GM19372 (cell line): ENCODE measurements at regions not wholly inside any gene's neighbourhood (a gene's known extent, or its start where the extent isn't known, plus 50 kb on each side); places are given as distances from the start of the nearest gene placed in this dataset.
A peak's percentile ranks its signal among the peaks of the same experiment; 100 is the strongest.

Source experiments
- ATAC-seq: cut with Tn5 transposase; IDR thresholded peaks from one replicate; pipeline ENCODE4 v1.9.1; 2021; ENCODE audit warnings: mild to moderate bottlenecking, low read depth, moderate library complexity; ENCODE audit not compliant: unreplicated experiment

- peak; percentile 87 for ATAC-seq
Measured at GRCh38 chr4:24419181-24420034, 164.9 kb downstream of the DHX15 start.

GRCh38 chr4:24417206-24417605 is 167.1 kb downstream of the DHX15 start:
- no peak for ATAC-seq

- no peak for ATAC-seq
Measured at GRCh38 chr4:24416293-24416692, 168.1 kb downstream of the DHX15 start.

GRCh38 chr4:24413311-24413784 is 171.0 kb downstream of the DHX15 start:
- ATAC-seq = no peak

- no peak for ATAC-seq
Measured at GRCh38 chr4:24411806-24412205, 172.5 kb downstream of the DHX15 start.

GRCh38 chr4:24411299-24411698 is 173.1 kb downstream of the DHX15 start:
- no peak for ATAC-seq

GRCh38 chr4:24408640-24409039 is 175.7 kb downstream of the DHX15 start:
- no peak for ATAC-seq

GRCh38 chr4:24405926-24406325 is 178.4 kb downstream of the DHX15 start:
- no peak for ATAC-seq

- ATAC-seq = no peak
Measured at GRCh38 chr4:24405341-24405740, 179.0 kb downstream of the DHX15 start.

GRCh38 chr4:24404281-24404680 is 180.1 kb downstream of the DHX15 start:
- ATAC-seq = no peak

- ATAC-seq = no peak
Measured at GRCh38 chr4:24403265-24403664, 181.1 kb downstream of the DHX15 start.

GRCh38 chr4:24400537-24400936 is 183.8 kb downstream of the DHX15 start:
- no peak for ATAC-seq

- no peak for ATAC-seq
Measured at GRCh38 chr4:24396988-24397387, 187.4 kb downstream of the DHX15 start.

- ATAC-seq = no peak
Measured at GRCh38 chr4:24395937-24396336, 188.4 kb downstream of the DHX15 start.

GRCh38 chr4:24394041-24394440 is 190.3 kb downstream of the DHX15 start:
- no peak for ATAC-seq

GRCh38 chr4:24392613-24393012 is 191.7 kb downstream of the DHX15 start:
- no peak for ATAC-seq

- ATAC-seq = peak; percentile 82
Measured at GRCh38 chr4:24382381-24382780, 202.0 kb downstream of the DHX15 start.

GRCh38 chr4:24380957-24381665 is 203.2 kb downstream of the DHX15 start:
- ATAC-seq = no peak

- no peak for ATAC-seq
Measured at GRCh38 chr4:24373704-24374103, 210.7 kb downstream of the DHX15 start.

- no peak for ATAC-seq
Measured at GRCh38 chr4:24372881-24373280, 211.5 kb downstream of the DHX15 start.

GRCh38 chr4:24372341-24372740 is 212.0 kb downstream of the DHX15 start:
- no peak for ATAC-seq

GRCh38 chr4:24370421-24370820 is 213.9 kb downstream of the DHX15 start:
- ATAC-seq = no peak
